H1 (cell line): ENCODE measurements at regions not wholly inside any gene's neighbourhood (a gene's known extent, or its start where the extent isn't known, plus 50 kb on each side); places are given as distances from the start of the nearest gene placed in this dataset.

Experiments
- CTCF ChIA-PET: fragments of 300-600 bp; sonication (Branson Sonifier 250); formaldehyde crosslinking; loops from one replicate; lab custom pipeline; 2021; ENCODE audit not compliant: partially characterized antibody; lab: Charles Lee
- POLR2A ChIA-PET: fragments of 300-600 bp; sonication (Branson Sonifier 250); formaldehyde crosslinking; loops from one replicate; lab custom pipeline; 2021; ENCODE audit warnings: inconsistent platforms; ENCODE audit not compliant: partially characterized antibody; lab: Charles Lee
- DNase-seq, 2 experiments: peaks; one replicate each; pipeline versions ENCODE4 v3.0.0 to v3.0.0-alpha.2; 2010 to 2022; ENCODE audit warnings: low spot score in 2 of 2, low read depth in 1 of 2, mixed read lengths in 1 of 2
- FAIRE-seq: peaks from 2 replicates; lab custom pipeline; 2011; peaks lifted over from hg19 to GRCh38; lab: Jason Lieb, UNC
- H2AFZ ChIP-seq: 2 replicates; pipeline ENCODE4 v1.8.1; 2012; ENCODE audit warnings: low read length, inconsistent platforms
- H2AK5ac ChIP-seq: 2 replicates; pipeline ENCODE4 v1.6.1; 2013; ENCODE audit warnings: low read depth, low read length
- H2BK120ac ChIP-seq: replicated peaks from 2 replicates; pipeline ENCODE3; 2013; ENCODE audit warnings: low read depth, low read length, inconsistent platforms
- H2BK12ac ChIP-seq: 2 replicates; pipeline ENCODE4 v1.6.1; 2013; ENCODE audit warnings: low read depth, low read length
- H2BK15ac ChIP-seq: 2 replicates; pipeline ENCODE4 v1.6.1; 2013; ENCODE audit warnings: low read length
- H2BK20ac ChIP-seq: 2 replicates; pipeline ENCODE4 v1.6.1; 2013; ENCODE audit warnings: low read length
- H2BK5ac ChIP-seq: 2 replicates; pipeline ENCODE4 v1.6.1; 2013; ENCODE audit warnings: low read depth, low read length
- H3K14ac ChIP-seq: 2 replicates; pipeline ENCODE4 v1.6.1; 2013; ENCODE audit warnings: inconsistent platforms; ENCODE audit not compliant: insufficient read length
- H3K18ac ChIP-seq: 2 replicates; pipeline ENCODE4 v1.6.1; 2013; ENCODE audit warnings: low read length; ENCODE audit errors: extremely low read depth
- H3K23ac ChIP-seq: 2 replicates; pipeline ENCODE4 v1.6.1; 2013; ENCODE audit warnings: inconsistent platforms; ENCODE audit not compliant: insufficient read length
- H3K23me2 ChIP-seq: 2 replicates; pipeline ENCODE4 v1.6.1; 2013; ENCODE audit warnings: low read depth, low read length
- H3K27ac ChIP-seq: 2 replicates; pipeline ENCODE4 v1.6.1; 2011; ENCODE audit warnings: low read depth, low read length, inconsistent platforms
- H3K27me3 ChIP-seq, 4 experiments: replicated peaks in 1 of 4; 1 replicate in 1 of 4; 2 replicates in 3 of 4; pipeline versions ENCODE4 v1.6.1 to v1.8.1; 2011 to 2013; ENCODE audit warnings: low read length in 3 of 4, mild to moderate bottlenecking in 3 of 4, inconsistent platforms in 2 of 4, mixed read lengths in 2 of 4, moderate library complexity in 1 of 4; ENCODE audit not compliant: control insufficient read depth in 3 of 4, insufficient read depth in 3 of 4; ENCODE audit errors: extremely low read depth in 1 of 4
- H3K36me3 ChIP-seq, 4 experiments: 2 replicates each; pipeline versions ENCODE4 v1.6.1 to v1.8.1; 2011 to 2013; ENCODE audit warnings: mild to moderate bottlenecking in 4 of 4, low read length in 3 of 4, moderate library complexity in 2 of 4, control low read depth in 1 of 4, inconsistent platforms in 1 of 4; ENCODE audit not compliant: insufficient read depth in 4 of 4, control insufficient read depth in 2 of 4
- H3K4ac ChIP-seq: replicated peaks from 2 replicates; pipeline ENCODE3; 2013; ENCODE audit warnings: low read length, low read depth, mixed read lengths, inconsistent platforms; ENCODE audit not compliant: insufficient read length
- H3K4me1 ChIP-seq, 4 experiments: replicated peaks in 1 of 4; 1 replicate in 1 of 4; 2 replicates in 3 of 4; pipeline versions ENCODE4 v1.6.1 to v1.8.1; 2011 to 2013; ENCODE audit warnings: low read length in 3 of 4, inconsistent platforms in 2 of 4, mixed read lengths in 1 of 4; ENCODE audit not compliant: insufficient read depth in 4 of 4, control insufficient read depth in 3 of 4
- H3K4me2 ChIP-seq, 2 experiments: 2 replicates each; pipeline versions ENCODE4 v1.6.1 to v1.8.1; 2011 to 2013; ENCODE audit warnings: low read depth in 2 of 2, low read length in 2 of 2, control low read depth in 1 of 2, inconsistent platforms in 1 of 2, mild to moderate bottlenecking in 1 of 2; ENCODE audit not compliant: insufficient read depth in 1 of 2
- H3K4me3 ChIP-seq, 4 experiments: fragments of 200-600, 300-600 bp in 1 of 4; sonication (generic), shearing (Covaris generic), sonication (Bioruptor Twin) in 1 of 4; 2 replicates each; pipeline versions ENCODE4 v1.5.1 to v1.8.1; 2011 to 2016; ENCODE audit warnings: low read length in 4 of 4, low read depth in 3 of 4, control low read depth in 2 of 4, inconsistent platforms in 2 of 4, mild to moderate bottlenecking in 2 of 4, mixed read lengths in 1 of 4, moderate library complexity in 1 of 4; ENCODE audit not compliant: insufficient read depth in 2 of 4; ENCODE audit errors: extremely low read depth in 1 of 4
- H3K56ac ChIP-seq: replicated peaks from 2 replicates; pipeline ENCODE3; 2013; ENCODE audit warnings: low read depth, mild to moderate bottlenecking, mixed read lengths, low read length, inconsistent platforms; ENCODE audit not compliant: insufficient read length
- H3K79me1 ChIP-seq: 2 replicates; pipeline ENCODE4 v1.6.1; 2013; ENCODE audit warnings: low read depth, low read length, control low read depth
- H3K79me2 ChIP-seq, 2 experiments: 2 replicates each; pipeline versions ENCODE4 v1.6.1 to v1.8.1; 2012 to 2013; ENCODE audit warnings: low read length in 2 of 2, mild to moderate bottlenecking in 2 of 2, inconsistent platforms in 1 of 2; ENCODE audit not compliant: insufficient read depth in 2 of 2, control insufficient read depth in 1 of 2
- H3K9ac ChIP-seq, 4 experiments: replicated peaks in 1 of 4; 1 replicate in 1 of 4; 2 replicates in 3 of 4; pipeline versions ENCODE4 v1.6.1 to v1.8.1; 2011 to 2013; ENCODE audit warnings: low read depth in 3 of 4, low read length in 3 of 4, control low read depth in 2 of 4, mild to moderate bottlenecking in 2 of 4, moderate library complexity in 2 of 4, inconsistent platforms in 1 of 4; ENCODE audit errors: extremely low read depth in 1 of 4
- H3K9me3 ChIP-seq, 2 experiments: 2 replicates each; pipeline versions ENCODE4 v1.6.1 to v1.8.1; 2012 to 2013; ENCODE audit warnings: mild to moderate bottlenecking in 2 of 2, moderate library complexity in 2 of 2, control low read depth in 1 of 2, inconsistent platforms in 1 of 2, low read depth in 1 of 2, low read length in 1 of 2, mixed read lengths in 1 of 2; ENCODE audit not compliant: insufficient read depth in 2 of 2
- H4K20me1 ChIP-seq, 2 experiments: replicated peaks in 1 of 2; 2 replicates each; pipeline versions ENCODE3 to v1.8.1; 2011 to 2013; ENCODE audit warnings: inconsistent platforms in 2 of 2, low read length in 2 of 2, mild to moderate bottlenecking in 1 of 2; ENCODE audit not compliant: insufficient read depth in 2 of 2, control insufficient read depth in 1 of 2
- H4K5ac ChIP-seq: 2 replicates; pipeline ENCODE4 v1.6.1; 2013; ENCODE audit warnings: low read length, low read depth, mixed read lengths, inconsistent platforms; ENCODE audit not compliant: insufficient read length
- H4K8ac ChIP-seq: 2 replicates; pipeline ENCODE4 v1.8.0; 2013; ENCODE audit warnings: mild to moderate bottlenecking, moderate library complexity, low read length, inconsistent platforms; ENCODE audit not compliant: insufficient read depth; ENCODE audit errors: extremely low read depth
- H4K91ac ChIP-seq: replicated peaks from 2 replicates; pipeline ENCODE3; 2013; ENCODE audit warnings: low read length, mixed read lengths, inconsistent platforms; ENCODE audit not compliant: insufficient read length
- MAFK ChIP-seq: IDR thresholded peaks from 2 replicates; pipeline ENCODE4 v1.6.1; 2012; ENCODE audit warnings: low read depth, mild to moderate bottlenecking, improper control_type of control experiment, low read length
- USF2 ChIP-seq: IDR thresholded peaks from 2 replicates; pipeline ENCODE4 v1.6.1; 2011; ENCODE audit warnings: low read length, improper control_type of control experiment
- WGBS, 2 experiments: shearing (Covaris generic) in 1 of 2; methylation state at CpG; one replicate each; pipeline versions ENCODE4 v1.1.6 to v1.1.7; 2013 to 2015; ENCODE audit warnings: low lambda C conversion rate in 2 of 2, mixed read lengths in 2 of 2, inconsistent platforms in 1 of 2, low coverage in 1 of 2, missing lambda C conversion rate in 1 of 2; ENCODE audit not compliant: insufficient replicate concordance in 2 of 2, insufficient coverage in 1 of 2, insufficient read length in 1 of 2; ENCODE audit errors: extremely low coverage in 1 of 2, missing lambda C conversion rate in 1 of 2; 5-methylcytosine and 5-hydroxymethylcytosine counted together

- H3K27ac ChIP-seq: no peak overlapping the region
Measured at GRCh38 chr9:107644733-107645463, 155.3 kb upstream of the KLF4 start.

More at GRCh38 chr9:107644733-107645463, 155.3 kb upstream of the KLF4 start:
- Histone ChIP-seq H3K79me2 (no peaks in the 10 kb centered on the region), H2BK120ac (no peak overlapping the region), H3K23ac (no peak overlapping the region), H3K79me1 (no peaks in the 10 kb centered on the region), H3K14ac (no peak overlapping the region), H4K5ac (no peak overlapping the region), H3K23me2 (no peaks in the 10 kb centered on the region), H3K9me3 (no peaks in the 10 kb centered on the region), H3K27me3 (no peaks in the 10 kb centered on the region; a peak in 1 of 7 replicates), H3K4me1 (no peaks in the 10 kb centered on the region), H2BK20ac (no peak overlapping the region), H3K9ac (no peak overlapping the region), H2BK15ac (no peak overlapping the region), H3K4me3 (no peak overlapping the region), H3K36me3 (no peaks in the 10 kb centered on the region), H2AFZ (0 out of 2 replicates have a peak overlapping the region, but pooled peaks have one; percentile 50), H3K4me2 (no peak overlapping the region), H2BK12ac (no peak overlapping the region), H2AK5ac (no peak overlapping the region), H3K18ac (no peak overlapping the region), H4K8ac (no peak overlapping the region; the same call in 1 of the 2 replicates), H3K56ac (no peak overlapping the region), H4K91ac (no peak overlapping the region), H2BK5ac (no peak overlapping the region), H4K20me1 (no peaks in the 10 kb centered on the region), H3K4ac (no peak overlapping the region)
- FAIRE-seq (no peak), DNase-seq (no peak)
- POLR2A ChIA-PET: no interaction called here
- CTCF ChIA-PET: interaction anchor here (0.6 to 2.0 kb wide), 4 partner anchors 19 to 627 kb away, joined by 3 to 4 read pairs (median 4); no protein-coding TSS in a partner anchor
- 98% methylated on average over 4 of the region's 4 CpGs; no CpG with 5 or more reads in 1 of the 2 experiments for WGBS, 2 experiments
- TF ChIP-seq USF2: no peak
- 0 out of 2 replicates have a peak, but pooled peaks have one; percentile 11 for TF ChIP-seq MAFK
